DOHH2 (cell line): ENCODE measurements at regions not wholly inside any gene's neighbourhood (a gene's known extent, or its start where the extent isn't known, plus 50 kb on each side); places are given as distances from the start of the nearest gene placed in this dataset.

Experiments used
- H3F3A ChIP-seq: fragments of 200-600 bp; sonication (generic), shearing (Covaris generic); 2 replicates; pipeline ENCODE4 v1.6.0; 2016; ENCODE audit warnings: antibody characterized with exemption, mild to moderate bottlenecking; ENCODE audit not compliant: control insufficient read depth, insufficient read depth
- H3K27ac ChIP-seq: fragments of 200-600 bp; sonication (generic); 2 replicates; pipeline ENCODE4 v1.5.1; 2014; ENCODE audit warnings: low read depth, mild to moderate bottlenecking, low read length, moderate library complexity
- H3K27me3 ChIP-seq: fragments of 200-600 bp; sonication (generic); 2 replicates; pipeline ENCODE4 v1.6.1; 2014; ENCODE audit warnings: mild to moderate bottlenecking, low read length, mixed read lengths; ENCODE audit not compliant: control insufficient read depth
- H3K36me3 ChIP-seq: fragments of 200-600 bp; sonication (generic); 2 replicates; pipeline ENCODE4 v1.6.1; 2014; ENCODE audit warnings: mild to moderate bottlenecking, low read length, moderate library complexity, mixed read lengths; ENCODE audit not compliant: control insufficient read depth
- H3K4me1 ChIP-seq: fragments of 200-600 bp; sonication (generic); 2 replicates; pipeline ENCODE4 v1.6.1; 2014; ENCODE audit warnings: mild to moderate bottlenecking, low read length, mixed read lengths; ENCODE audit not compliant: control insufficient read depth
- H3K4me2 ChIP-seq: fragments of 200-600 bp; sonication (generic); 2 replicates; pipeline ENCODE4 v1.6.0; 2014; ENCODE audit warnings: mild to moderate bottlenecking, low read length, moderate library complexity
- H3K4me3 ChIP-seq: fragments of 200-600 bp; sonication (generic); 2 replicates; pipeline ENCODE4 v1.5.1; 2014; ENCODE audit warnings: mild to moderate bottlenecking, low read length, mixed read lengths
- H3K79me2 ChIP-seq: fragments of 200-600 bp; sonication (generic); 2 replicates; pipeline ENCODE4 v1.6.1; 2014; ENCODE audit warnings: mild to moderate bottlenecking, low read length, mixed read lengths; ENCODE audit not compliant: control insufficient read depth
- H3K9me2 ChIP-seq: fragments of 200-600 bp; sonication (generic); replicated peaks from 2 replicates; pipeline ENCODE4 v1.6.1; 2014; ENCODE audit warnings: mild to moderate bottlenecking, low read length, mixed read lengths; ENCODE audit not compliant: control insufficient read depth
- H3K9me3 ChIP-seq: fragments of 200-600 bp; sonication (generic); 2 replicates; pipeline ENCODE4 v1.6.1; 2014; ENCODE audit warnings: antibody characterized with exemption, low read length, mixed read lengths; ENCODE audit not compliant: control insufficient read depth, insufficient read depth
- H4K20me1 ChIP-seq: fragments of 200-600 bp; sonication (generic); 2 replicates; pipeline ENCODE4 v1.6.0; 2014; ENCODE audit warnings: low read depth, mild to moderate bottlenecking, antibody characterized with exemption, low read length, moderate library complexity; ENCODE audit not compliant: control insufficient read depth, insufficient read depth
- EZH2phosphoT487 ChIP-seq: fragments of 200-600 bp; sonication (generic); IDR thresholded peaks from 2 replicates; pipeline ENCODE4 v1.6.1; 2017; ENCODE audit warnings: borderline replicate concordance, mild to moderate bottlenecking, antibody characterized with exemption, low read length, moderate library complexity, mixed read lengths
- TF ChIP-seq, protein P1 (sequence below): fragments of 200-600 bp; sonication (generic); IDR thresholded peaks from one replicate; pipeline ENCODE4 v1.5.1; 2014; ENCODE audit warnings: antibody characterized with exemption, mild to moderate bottlenecking, low read depth, low read length; ENCODE audit not compliant: poor library complexity, severe bottlenecking

DNA sequence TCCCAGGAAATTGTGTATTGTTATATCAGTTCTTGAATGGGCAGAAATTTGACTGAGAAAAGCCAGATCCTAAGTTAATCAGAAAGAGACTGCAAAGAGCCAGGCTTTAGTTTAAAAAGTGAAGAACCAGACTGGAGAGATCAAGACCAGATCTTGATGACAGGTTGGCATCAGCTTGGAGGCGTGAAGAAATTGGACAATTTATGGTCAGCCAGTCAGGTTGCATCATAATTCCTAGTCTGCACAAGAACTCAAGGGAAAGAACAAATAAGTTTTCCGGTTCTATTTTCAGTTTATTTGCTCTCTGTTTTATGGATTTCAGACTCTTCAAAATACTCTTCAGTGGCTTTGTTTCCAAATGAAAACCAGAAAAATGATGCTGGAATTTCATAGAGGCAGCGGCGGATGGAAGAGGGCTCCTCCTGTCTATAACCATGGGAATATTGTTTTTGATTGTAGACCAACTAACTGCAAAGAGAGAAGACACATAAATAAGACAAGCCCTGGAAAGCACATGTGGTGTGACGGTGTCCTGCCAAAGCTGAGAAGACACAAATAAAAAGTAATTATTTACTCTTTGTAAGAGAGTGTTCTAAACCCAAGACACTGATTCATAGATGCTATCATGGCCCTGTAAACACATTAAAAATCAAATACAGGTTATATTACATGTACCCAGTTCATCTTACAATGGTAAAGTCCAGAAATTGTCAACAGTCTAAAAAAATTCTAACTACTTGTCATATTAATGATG, 91.7 kb downstream of the PCTP start:
- H3F3A ChIP-seq: no peaks in the 10 kb centered on the region
- H3K4me2 ChIP-seq: no peak overlapping the region
- TF ChIP-seq, protein P1, sequence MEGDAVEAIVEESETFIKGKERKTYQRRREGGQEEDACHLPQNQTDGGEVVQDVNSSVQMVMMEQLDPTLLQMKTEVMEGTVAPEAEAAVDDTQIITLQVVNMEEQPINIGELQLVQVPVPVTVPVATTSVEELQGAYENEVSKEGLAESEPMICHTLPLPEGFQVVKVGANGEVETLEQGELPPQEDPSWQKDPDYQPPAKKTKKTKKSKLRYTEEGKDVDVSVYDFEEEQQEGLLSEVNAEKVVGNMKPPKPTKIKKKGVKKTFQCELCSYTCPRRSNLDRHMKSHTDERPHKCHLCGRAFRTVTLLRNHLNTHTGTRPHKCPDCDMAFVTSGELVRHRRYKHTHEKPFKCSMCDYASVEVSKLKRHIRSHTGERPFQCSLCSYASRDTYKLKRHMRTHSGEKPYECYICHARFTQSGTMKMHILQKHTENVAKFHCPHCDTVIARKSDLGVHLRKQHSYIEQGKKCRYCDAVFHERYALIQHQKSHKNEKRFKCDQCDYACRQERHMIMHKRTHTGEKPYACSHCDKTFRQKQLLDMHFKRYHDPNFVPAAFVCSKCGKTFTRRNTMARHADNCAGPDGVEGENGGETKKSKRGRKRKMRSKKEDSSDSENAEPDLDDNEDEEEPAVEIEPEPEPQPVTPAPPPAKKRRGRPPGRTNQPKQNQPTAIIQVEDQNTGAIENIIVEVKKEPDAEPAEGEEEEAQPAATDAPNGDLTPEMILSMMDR: no peak
- no peak for TF ChIP-seq EZH2phosphoT487

DNA sequence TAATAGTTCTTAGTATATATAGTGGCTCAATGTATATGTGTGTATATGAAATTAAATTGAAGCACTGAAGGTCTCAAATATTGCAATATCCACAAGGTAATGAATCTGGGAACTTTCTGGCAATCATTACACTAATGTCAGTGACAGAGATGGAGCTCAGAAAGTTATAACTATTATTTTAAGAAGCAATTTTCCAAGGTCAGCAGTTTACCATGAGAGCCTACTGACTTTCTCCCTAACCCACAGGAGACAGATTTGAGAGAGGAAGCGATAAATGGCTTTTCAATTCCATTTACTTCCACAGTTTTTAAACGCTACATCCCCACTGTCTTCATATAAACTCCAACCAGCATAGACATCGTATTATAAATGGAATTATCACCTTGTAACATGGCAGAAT, 92.9 kb downstream of the PCTP start:
- no peaks in the 10 kb centered on the region for H3K9me2 ChIP-seq
- H3K27me3 ChIP-seq: no peaks in the 10 kb centered on the region
- H3F3A ChIP-seq: no peaks in the 10 kb centered on the region
- H3K9me3 ChIP-seq: no peaks in the 10 kb centered on the region
- no peak overlapping the region for H3K4me2 ChIP-seq
- H3K4me1 ChIP-seq: no peaks in the 10 kb centered on the region
- no peaks in the 10 kb centered on the region for H3K36me3 ChIP-seq
- no peak overlapping the region for H3K4me3 ChIP-seq
- no peaks in the 10 kb centered on the region for H3K79me2 ChIP-seq
- no peak for TF ChIP-seq EZH2phosphoT487
- TF ChIP-seq, protein P1: no peak
- H4K20me1 ChIP-seq: no peaks in the 10 kb centered on the region
- H3K27ac ChIP-seq: no peak overlapping the region

More for the DNA sequence above, 91.7 kb downstream of the PCTP start:
- Histone ChIP-seq H3K4me1 (no peaks in the 10 kb centered on the region), H3K36me3 (no peaks in the 10 kb centered on the region), H3K27me3 (no peaks in the 10 kb centered on the region), H3K9me3 (no peaks in the 10 kb centered on the region), H3K9me2 (no peaks in the 10 kb centered on the region), H3K79me2 (no peaks in the 10 kb centered on the region), H3K4me3 (no peak overlapping the region), H3K27ac (no peak overlapping the region), H4K20me1 (no peaks in the 10 kb centered on the region)

GRCh38 chr17:55845385-55845784, 94.5 kb downstream of the PCTP start:
- Histone ChIP-seq H4K20me1 (no peaks in the 10 kb centered on the region), H3K4me3 (no peak overlapping the region), H3K4me1 (no peaks in the 10 kb centered on the region), H3K36me3 (no peaks in the 10 kb centered on the region), H3K4me2 (no peak overlapping the region), H3K79me2 (no peaks in the 10 kb centered on the region), H3K27ac (no peak overlapping the region), H3K27me3 (no peaks in the 10 kb centered on the region), H3K9me2 (no peaks in the 10 kb centered on the region), H3F3A (no peaks in the 10 kb centered on the region), H3K9me3 (no peaks in the 10 kb centered on the region)
- TF ChIP-seq EZH2phosphoT487: no peak
- TF ChIP-seq, protein P1: no peak
